GM18498 (cell line): ENCODE measurements at regions not wholly inside any gene's neighbourhood (a gene's known extent, or its start where the extent isn't known, plus 50 kb on each side); places are given as distances from the start of the nearest gene placed in this dataset.
"Not testable (repeated sequence)": the region's sequence is repeated elsewhere in the genome, so short reads cannot be mapped to it uniquely, and the experiment has no call there.

ENCODE experiments used
- ATAC-seq: cut with Tn5 transposase; IDR thresholded peaks from one replicate; pipeline ENCODE4 v1.9.1; 2021; ENCODE audit warnings: mild to moderate bottlenecking, moderate library complexity; ENCODE audit not compliant: unreplicated experiment

- not testable (repeated sequence) for ATAC-seq
These were observed 56.6 kb downstream of the CHST2 start for GRCh38 chr3:143175940-143176894.

- not testable (repeated sequence) for ATAC-seq
These were observed 58.4 kb downstream of the CHST2 start for GRCh38 chr3:143177965-143178364.

- not testable (repeated sequence) for ATAC-seq
These were observed 59.4 kb downstream of the CHST2 start for GRCh38 chr3:143178775-143179548.

- no peak for ATAC-seq
These were observed 60.0 kb downstream of the CHST2 start for GRCh38 chr3:143179603-143180002.

- ATAC-seq: not testable (repeated sequence)
These were observed 61.3 kb downstream of the CHST2 start for GRCh38 chr3:143180860-143181259.

GRCh38 chr3:143181977-143182376 is 62.4 kb downstream of the CHST2 start:
- not testable (repeated sequence) for ATAC-seq

GRCh38 chr3:143182866-143183664 is 63.5 kb downstream of the CHST2 start:
- no peak for ATAC-seq

- ATAC-seq: no peak
These were observed 64.0 kb downstream of the CHST2 start for GRCh38 chr3:143183665-143183964.

GRCh38 chr3:143184099-143184498 is 64.5 kb downstream of the CHST2 start:
- no peak for ATAC-seq

- ATAC-seq: no peak
These were observed 65.8 kb downstream of the CHST2 start for GRCh38 chr3:143185401-143185800.

GRCh38 chr3:143187111-143187510 is 67.5 kb downstream of the CHST2 start:
- no peak for ATAC-seq

- no peak for ATAC-seq
These were observed 69.3 kb downstream of the CHST2 start for GRCh38 chr3:143188881-143189280.

GRCh38 chr3:143190101-143190500 is 70.5 kb downstream of the CHST2 start:
- ATAC-seq: no peak

GRCh38 chr3:143192193-143192592 is 72.6 kb downstream of the CHST2 start:
- ATAC-seq: no peak

- no peak for ATAC-seq
These were observed 80.7 kb downstream of the CHST2 start for GRCh38 chr3:143200001-143200924.

GRCh38 chr3:143201045-143201444 is 81.5 kb downstream of the CHST2 start:
- no peak for ATAC-seq

- no peak for ATAC-seq
These were observed 82.5 kb downstream of the CHST2 start for GRCh38 chr3:143201870-143202752.

GRCh38 chr3:143203142-143203541 is 83.6 kb downstream of the CHST2 start:
- ATAC-seq: no peak

- no peak for ATAC-seq
These were observed 84.3 kb downstream of the CHST2 start for GRCh38 chr3:143203848-143204247.
